HepG2 (cell line): ENCODE measurements at regions not wholly inside any gene's neighbourhood (a gene's known extent, or its start where the extent isn't known, plus 50 kb on each side); places are given as distances from the start of the nearest gene placed in this dataset.
A peak's percentile ranks its signal among the peaks of the same experiment; 100 is the strongest.

Experiments used
- CREBL2 ChIP-seq: sonication (generic); formaldehyde crosslinking; IDR thresholded peaks from 2 replicates; pipeline ENCODE4 v1.8.1; 2023; ENCODE audit warnings: missing genetic modification reagents, mild to moderate bottlenecking, borderline replicate concordance
- CSRNP1 ChIP-seq: sonication (generic); formaldehyde crosslinking; IDR thresholded peaks from 2 replicates; pipeline ENCODE4 v1.8.1; 2023; ENCODE audit warnings: mild to moderate bottlenecking, missing genetic modification reagents
- ELF4 ChIP-seq: sonication (generic); formaldehyde crosslinking; IDR thresholded peaks from 2 replicates; pipeline ENCODE4 v1.5.0; 2020; ENCODE audit warnings: missing genetic modification reagents, mild to moderate bottlenecking, moderate library complexity, borderline replicate concordance
- FOSL1 ChIP-seq: sonication (generic); formaldehyde crosslinking; IDR thresholded peaks from 2 replicates; pipeline ENCODE4 v1.9.0; 2021; ENCODE audit warnings: missing genetic modification reagents, borderline replicate concordance
- FOSL2 ChIP-seq: sonication (generic); formaldehyde crosslinking; IDR thresholded peaks from 2 replicates; pipeline ENCODE4 v1.4.0; 2020; ENCODE audit warnings: missing genetic modification reagents
- NCOA1 ChIP-seq: sonication (generic); formaldehyde crosslinking; IDR thresholded peaks from 2 replicates; pipeline ENCODE4 v1.9.0; 2021; ENCODE audit warnings: missing genetic modification reagents
- NR2F1 ChIP-seq, 2 experiments: fragments of 450-650 bp in 1 of 2; formaldehyde crosslinking in 1 of 2; IDR thresholded peaks; 2 replicates each; pipeline versions ENCODE4 v1.5.0 to v1.6.1; 2016 to 2020; ENCODE audit warnings: mild to moderate bottlenecking in 1 of 2, missing compliant biosample characterization in 1 of 2, missing genetic modification reagents in 1 of 2, moderate library complexity in 1 of 2
- NR2F6 ChIP-seq, 2 experiments: IDR thresholded peaks; 2 replicates each; pipeline ENCODE4 v1.6.1; 2016; ENCODE audit warnings: antibody characterized with exemption in 1 of 2, mild to moderate bottlenecking in 1 of 2
- PBX2 ChIP-seq: IDR thresholded peaks from 2 replicates; pipeline ENCODE4 v1.6.1; 2016; ENCODE audit warnings: control low read depth
- PCBP1 ChIP-seq: fragments of 200-400 bp; formaldehyde crosslinking; IDR thresholded peaks from 2 replicates; pipeline ENCODE4 v1.6.1; 2017; ENCODE audit warnings: mild to moderate bottlenecking, low read depth, low read length, borderline replicate concordance
- POLR2AphosphoS2 ChIP-seq: IDR thresholded peaks from 2 replicates; pipeline ENCODE4 v1.6.1; 2011; ENCODE audit warnings: low read depth, low read length, improper control_type of control experiment
- RXRA ChIP-seq: sonication (generic); formaldehyde crosslinking; IDR thresholded peaks from 2 replicates; pipeline ENCODE4 v1.5.1; 2020; ENCODE audit warnings: missing genetic modification reagents
- SIX1 ChIP-seq: sonication (generic); formaldehyde crosslinking; IDR thresholded peaks from 2 replicates; pipeline ENCODE4 v1.4.0; 2020; ENCODE audit warnings: missing genetic modification reagents, borderline replicate concordance
- SMAD9 ChIP-seq: sonication (generic); formaldehyde crosslinking; IDR thresholded peaks from 2 replicates; pipeline ENCODE4 v1.5.1; 2020; ENCODE audit warnings: mild to moderate bottlenecking, missing genetic modification reagents
- SOX6 ChIP-seq, 2 experiments: fragments of 450-650 bp in 1 of 2; sonication (generic) in 1 of 2; formaldehyde crosslinking in 1 of 2; IDR thresholded peaks; 2 replicates each; pipeline versions ENCODE4 v1.4.0 to v1.6.1; 2017 to 2020; ENCODE audit warnings: antibody characterized with exemption in 1 of 2, mild to moderate bottlenecking in 1 of 2, missing genetic modification reagents in 1 of 2
- ZEB1 ChIP-seq: IDR thresholded peaks from 2 replicates; pipeline ENCODE4 v1.6.1; 2012; ENCODE audit warnings: mild to moderate bottlenecking, low read depth, inconsistent platforms; ENCODE audit not compliant: insufficient replicate concordance
- ZKSCAN1 ChIP-seq: fragments of 150-350 bp; IDR thresholded peaks from 2 replicates; pipeline ENCODE4 v1.6.1; 2014; ENCODE audit warnings: low read length
- ZMYM4 ChIP-seq: sonication (generic); formaldehyde crosslinking; IDR thresholded peaks from 2 replicates; pipeline ENCODE4 v1.8.1; 2023; ENCODE audit warnings: mild to moderate bottlenecking, missing genetic modification reagents
- ZNF124 ChIP-seq: sonication (generic); formaldehyde crosslinking; IDR thresholded peaks from 2 replicates; pipeline ENCODE4 v1.4.0; 2020; ENCODE audit warnings: missing genetic modification reagents
- ZNF18 ChIP-seq: sonication (generic); formaldehyde crosslinking; IDR thresholded peaks from 2 replicates; pipeline ENCODE4 v1.8.0; 2022; ENCODE audit warnings: mild to moderate bottlenecking, missing genetic modification reagents; ENCODE audit not compliant: insufficient replicate concordance
- ZNF569 ChIP-seq: sonication (generic); formaldehyde crosslinking; IDR thresholded peaks from 2 replicates; pipeline ENCODE4 v1.5.0; 2020; ENCODE audit warnings: mild to moderate bottlenecking, missing genetic modification reagents, moderate library complexity, borderline replicate concordance
- ZNF598 ChIP-seq: sonication (generic); formaldehyde crosslinking; IDR thresholded peaks from 2 replicates; pipeline ENCODE4 v1.5.1; 2020; ENCODE audit warnings: mild to moderate bottlenecking, missing genetic modification reagents, borderline replicate concordance
- ZNF607 ChIP-seq: sonication (generic); formaldehyde crosslinking; IDR thresholded peaks from 2 replicates; pipeline ENCODE4 v1.5.1; 2020; ENCODE audit warnings: missing genetic modification reagents, mild to moderate bottlenecking, borderline replicate concordance
- ZNF704 ChIP-seq: sonication (generic); formaldehyde crosslinking; IDR thresholded peaks from 2 replicates; pipeline ENCODE4 v1.8.1; 2023; ENCODE audit warnings: mild to moderate bottlenecking, inconsistent platforms, moderate library complexity, missing genetic modification reagents, borderline replicate concordance

- TF ChIP-seq ZNF569 (CRISPR knock-in tag) = no peak
- 0 out of 2 replicates have a peak, but pooled peaks have one; percentile 5 for TF ChIP-seq NCOA1 (CRISPR knock-in tag)
- TF ChIP-seq ZMYM4 (CRISPR knock-in tag) = no peak
- no peak for TF ChIP-seq SMAD9 (CRISPR knock-in tag)
- peak; percentile 51 for TF ChIP-seq ZNF18 (CRISPR knock-in tag)
- no peak for TF ChIP-seq ZEB1
- 0 out of 2 replicates have a peak, but pooled peaks have one; percentile 15 for TF ChIP-seq FOSL1 (CRISPR knock-in tag)
- no peak for TF ChIP-seq POLR2AphosphoS2
- no peak for TF ChIP-seq PBX2 (CRISPR knock-in tag)
- no peak for TF ChIP-seq PCBP1
- TF ChIP-seq RXRA (CRISPR knock-in tag) = peak; percentile 29; the same call in 1 of the 2 replicates
- no peak for TF ChIP-seq ELF4
- peak; percentile 53 for TF ChIP-seq FOSL2
- no peak for TF ChIP-seq CREBL2
- TF ChIP-seq SOX6 (IDR thresholded peaks at IDR 0.05) = no peak
- TF ChIP-seq SOX6 (CRISPR knock-in tag; IDR thresholded peaks at IDR 0.05) = peak; percentile 35
- TF ChIP-seq SIX1 (CRISPR knock-in tag) = no peak
- TF ChIP-seq ZKSCAN1 = no peak
- no peak for TF ChIP-seq ZNF704 (CRISPR knock-in tag)
- TF ChIP-seq ZNF598 = no peak
- TF ChIP-seq CSRNP1 = no peak
- no peak for TF ChIP-seq ZNF124 (CRISPR knock-in tag)
- TF ChIP-seq NR2F6 (IDR thresholded peaks at IDR 0.05) = peak; percentile 28; the same call in 1 of the 2 replicates
- peak; percentile 28; the same call in 1 of the 2 replicates for TF ChIP-seq NR2F6 (CRISPR knock-in tag; IDR thresholded peaks at IDR 0.05)
- no peak for TF ChIP-seq ZNF607 (CRISPR knock-in tag)
- 0 out of 4 replicates have a peak, but pooled peaks of 1 of the 2 experiments have one; percentile 27 for TF ChIP-seq NR2F1 (CRISPR knock-in tag; IDR thresholded peaks at IDR 0.05)
Observed at GRCh38 chr20:47430862-47431588, 70.7 kb upstream of the NCOA3 start (continued).
